Panc1 (cell line): ENCODE measurements at regions not wholly inside any gene's neighbourhood (a gene's known extent, or its start where the extent isn't known, plus 50 kb on each side); places are given as distances from the start of the nearest gene placed in this dataset.

Source experiments
- ATAC-seq: fragments of 200-7000 bp; cut with Tn5 transposase; 2 replicates; pipeline ENCODE4 v1.9.1; 2020; ENCODE audit warnings: mild to moderate bottlenecking, moderate library complexity
- BruUV-seq: library from RNA; stranded (reverse); fragments of 400-500 nt; replicated peaks from 2 replicates; lab custom pipeline; 2021; lab: Mats Ljungman, UMichigan
- CTCF ChIA-PET: fragments of 300-600 bp; sonication (Branson Sonifier 250); formaldehyde crosslinking; loops from one replicate; lab custom pipeline; 2022; ENCODE audit warnings: antibody characterized with exemption; lab: Charles Lee
- POLR2A ChIA-PET: fragments of 300-600 bp; sonication (Branson Sonifier 250); formaldehyde crosslinking; loops from one replicate; lab custom pipeline; 2022; ENCODE audit warnings: antibody characterized with exemption; lab: Charles Lee
- DNase-seq: peaks from one replicate; pipeline ENCODE4 v3.0.0-alpha.2; 2010; ENCODE audit warnings: low read depth, low spot score
- H3K27ac ChIP-seq: 2 replicates; pipeline ENCODE4 v1.5.1; 2011; ENCODE audit warnings: mild to moderate bottlenecking, low read length, inconsistent platforms
- H3K27me3 ChIP-seq: fragments of 200-500 bp; sonication (Bioruptor generic); 2 replicates; pipeline ENCODE4 v1.6.0; 2014; ENCODE audit warnings: low read length, inconsistent platforms; ENCODE audit not compliant: control insufficient read depth, insufficient read depth
- H3K36me3 ChIP-seq: fragments of 200-500 bp; sonication (Bioruptor generic); 2 replicates; pipeline ENCODE4 v1.5.1; 2014; ENCODE audit warnings: inconsistent platforms, mild to moderate bottlenecking, low read length, moderate library complexity; ENCODE audit not compliant: control insufficient read depth, insufficient read depth
- H3K4me1 ChIP-seq: 2 replicates; pipeline ENCODE4 v1.5.1; 2011; ENCODE audit warnings: inconsistent platforms, mild to moderate bottlenecking, low read length, moderate library complexity; ENCODE audit not compliant: control insufficient read depth, insufficient read depth
- H3K4me3 ChIP-seq, 2 experiments: 2 replicates each; pipeline ENCODE4 v1.5.1; 2011 to 2012; ENCODE audit warnings: low read depth in 2 of 2, low read length in 2 of 2, mild to moderate bottlenecking in 2 of 2, inconsistent platforms in 1 of 2, moderate library complexity in 1 of 2
- H3K9me3 ChIP-seq: fragments of 200-500 bp; sonication (Bioruptor generic); 2 replicates; pipeline ENCODE4 v1.5.1; 2014; ENCODE audit warnings: low read depth, mild to moderate bottlenecking, inconsistent platforms, low read length, moderate library complexity; ENCODE audit not compliant: control insufficient read depth, insufficient read depth
- CTCF ChIP-seq: fragments of 450-650 bp; IDR thresholded peaks from 2 replicates; pipeline ENCODE4 v1.5.1; 2017; ENCODE audit warnings: mild to moderate bottlenecking
- POLR2AphosphoS5 ChIP-seq: IDR thresholded peaks from 2 replicates; pipeline ENCODE4 v1.6.1; 2012; ENCODE audit warnings: mild to moderate bottlenecking, low read depth, low read length, moderate library complexity
- SIN3A ChIP-seq: IDR thresholded peaks from 2 replicates; pipeline ENCODE4 v1.6.1; 2012; ENCODE audit warnings: low read depth, mild to moderate bottlenecking, low read length, moderate library complexity, borderline replicate concordance; ENCODE audit not compliant: insufficient read depth
- TCF7L2 ChIP-seq: IDR thresholded peaks from 2 replicates; pipeline ENCODE4 v1.6.1; 2011; ENCODE audit warnings: mild to moderate bottlenecking, low read depth, low read length, inconsistent platforms
- in situ Hi-C: cut with HindIII; loops from 2 replicates; pipeline ENCODE4 v1.10.0; 2016; ENCODE audit warnings: low sequenced_read_pairs, low pct_unique_long_range_greater_than_20kb
- intact Hi-C: fragments of 100-400 bp; cut with micrococcal nuclease; formaldehyde crosslinking; loops from one replicate; pipeline ENCODE4 v1.10.0; 2022; ENCODE audit not compliant: unreplicated experiment
- TF ChIP-seq, protein P1 (sequence below), 2 experiments: IDR thresholded peaks; 2 replicates each; pipeline ENCODE4 v1.6.1; 2011 to 2012; ENCODE audit warnings: low read depth in 2 of 2, control low read depth in 1 of 2, low read length in 1 of 2, mild to moderate bottlenecking in 1 of 2, moderate library complexity in 1 of 2; ENCODE audit not compliant: insufficient read depth in 1 of 2

DNA sequence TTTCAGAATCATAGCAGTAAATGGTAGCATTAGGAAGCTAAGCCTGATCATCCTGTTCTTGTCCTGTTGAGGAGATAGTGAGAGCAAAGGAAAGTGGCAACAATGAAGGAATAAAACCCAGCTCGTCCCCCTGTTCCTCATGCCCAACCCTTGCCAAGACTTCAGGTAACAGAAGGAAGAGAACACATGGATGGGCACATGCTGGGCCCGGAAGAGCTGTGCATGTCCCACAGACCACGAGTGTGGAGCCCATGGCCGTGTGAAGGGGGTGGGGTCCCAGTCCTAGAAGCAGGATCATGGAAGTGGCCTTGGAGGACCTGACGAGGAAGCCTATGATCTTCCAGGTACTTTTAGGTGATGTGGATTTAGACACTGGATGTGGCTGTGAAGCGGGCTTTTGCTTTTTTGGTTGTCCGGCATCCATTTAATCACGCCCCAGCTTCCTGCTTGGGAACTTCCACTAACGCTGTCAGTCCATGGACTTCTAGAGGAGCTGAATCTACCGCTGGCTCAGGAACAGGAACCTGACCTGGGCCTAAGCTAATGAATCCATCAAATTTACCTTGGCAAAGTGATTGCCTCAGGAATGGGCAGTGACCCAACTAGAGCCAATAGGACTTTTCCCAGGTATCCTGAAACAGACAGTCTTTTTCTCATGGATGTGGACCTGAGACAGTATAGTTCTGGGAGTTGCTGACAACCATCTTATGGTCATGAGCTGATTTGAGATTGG is 79.3 kb upstream of the ARMC2 start:
- in situ Hi-C loops: no loop called here
- POLR2A ChIA-PET: no interaction called here

GRCh38 chr6:108771421-108771820 is 76.8 kb upstream of the ARMC2 start:
- no peaks in the 10 kb centered on the region for H3K9me3 ChIP-seq
- intact Hi-C loops: no loop called here
- DNase-seq: no peak
- H3K27me3 ChIP-seq: peaks cover 2% of the 10 kb centered on the region; the same call in 1 of the 2 replicates
- ChIA-PET CTCF (no interaction called here), POLR2A (no interaction called here)
- ATAC-seq: no peak
- in situ Hi-C loops: no loop called here
- H3K27ac ChIP-seq: no peak overlapping the region
- no peak overlapping the region for H3K4me3 ChIP-seq
- BruUV-seq: no TSS peak
- no peaks in the 10 kb centered on the region for H3K4me1 ChIP-seq
- TF ChIP-seq POLR2AphosphoS5: no peak
- no peak for TF ChIP-seq TCF7L2
- H3K36me3 ChIP-seq: no peaks in the 10 kb centered on the region

More for the DNA sequence above, 79.3 kb upstream of the ARMC2 start:
- ATAC-seq (no peak), DNase-seq (no peak)
- H3K36me3 ChIP-seq: no peaks in the 10 kb centered on the region
- BruUV-seq: no TSS peak
- H3K4me3 ChIP-seq: no peak overlapping the region
- intact Hi-C loops: no loop called here
- no peak overlapping the region for H3K27ac ChIP-seq
- H3K4me1 ChIP-seq: no peaks in the 10 kb centered on the region
- H3K9me3 ChIP-seq: no peaks in the 10 kb centered on the region
- TF ChIP-seq POLR2AphosphoS5 (no peak), TCF7L2 (no peak), CTCF (no peak), SIN3A (no peak)
- TF ChIP-seq, protein P1, sequence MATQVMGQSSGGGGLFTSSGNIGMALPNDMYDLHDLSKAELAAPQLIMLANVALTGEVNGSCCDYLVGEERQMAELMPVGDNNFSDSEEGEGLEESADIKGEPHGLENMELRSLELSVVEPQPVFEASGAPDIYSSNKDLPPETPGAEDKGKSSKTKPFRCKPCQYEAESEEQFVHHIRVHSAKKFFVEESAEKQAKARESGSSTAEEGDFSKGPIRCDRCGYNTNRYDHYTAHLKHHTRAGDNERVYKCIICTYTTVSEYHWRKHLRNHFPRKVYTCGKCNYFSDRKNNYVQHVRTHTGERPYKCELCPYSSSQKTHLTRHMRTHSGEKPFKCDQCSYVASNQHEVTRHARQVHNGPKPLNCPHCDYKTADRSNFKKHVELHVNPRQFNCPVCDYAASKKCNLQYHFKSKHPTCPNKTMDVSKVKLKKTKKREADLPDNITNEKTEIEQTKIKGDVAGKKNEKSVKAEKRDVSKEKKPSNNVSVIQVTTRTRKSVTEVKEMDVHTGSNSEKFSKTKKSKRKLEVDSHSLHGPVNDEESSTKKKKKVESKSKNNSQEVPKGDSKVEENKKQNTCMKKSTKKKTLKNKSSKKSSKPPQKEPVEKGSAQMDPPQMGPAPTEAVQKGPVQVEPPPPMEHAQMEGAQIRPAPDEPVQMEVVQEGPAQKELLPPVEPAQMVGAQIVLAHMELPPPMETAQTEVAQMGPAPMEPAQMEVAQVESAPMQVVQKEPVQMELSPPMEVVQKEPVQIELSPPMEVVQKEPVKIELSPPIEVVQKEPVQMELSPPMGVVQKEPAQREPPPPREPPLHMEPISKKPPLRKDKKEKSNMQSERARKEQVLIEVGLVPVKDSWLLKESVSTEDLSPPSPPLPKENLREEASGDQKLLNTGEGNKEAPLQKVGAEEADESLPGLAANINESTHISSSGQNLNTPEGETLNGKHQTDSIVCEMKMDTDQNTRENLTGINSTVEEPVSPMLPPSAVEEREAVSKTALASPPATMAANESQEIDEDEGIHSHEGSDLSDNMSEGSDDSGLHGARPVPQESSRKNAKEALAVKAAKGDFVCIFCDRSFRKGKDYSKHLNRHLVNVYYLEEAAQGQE (IDR thresholded peaks at IDR 0.05; ENCODE audit: insufficient read depth in 1 of 2, low read depth in 2 of 2, low read length in 1 of 2): no peak
- CTCF ChIA-PET: no interaction called here
- H3K27me3 ChIP-seq: peaks cover 5% of the 10 kb centered on the region; the same call in 1 of the 2 replicates

- no peak overlapping the region for H3K27ac ChIP-seq
- in situ Hi-C loops: no loop called here
- no TSS peak for BruUV-seq
- peaks cover 2% of the 10 kb centered on the region; the same call in 1 of the 2 replicates for H3K27me3 ChIP-seq
- H3K4me3 ChIP-seq: no peak overlapping the region
- no peak for TF ChIP-seq TCF7L2
- no peak for TF ChIP-seq POLR2AphosphoS5
- TF ChIP-seq, protein P1 (IDR thresholded peaks at IDR 0.05; ENCODE audit: insufficient read depth in 1 of 2, low read depth in 2 of 2, low read length in 1 of 2): no peak
- TF ChIP-seq SIN3A: no peak
- TF ChIP-seq CTCF: no peak
- intact Hi-C loops: no loop called here
- no peaks in the 10 kb centered on the region for H3K9me3 ChIP-seq
- 0 out of 2 replicates have a peak, but pooled peaks have one; percentile 38 for ATAC-seq
- ChIA-PET CTCF (no interaction called here), POLR2A (no interaction called here)
- H3K36me3 ChIP-seq: no peaks in the 10 kb centered on the region
- H3K4me1 ChIP-seq: no peaks in the 10 kb centered on the region
- DNase-seq: no peak
Measured at GRCh38 chr6:108774555-108774954, 73.7 kb upstream of the ARMC2 start.
